ENCODE measurements at regions not wholly inside any gene's neighbourhood (a gene's known extent, or its start where the extent isn't known, plus 50 kb on each side); places are given as distances from the start of the nearest gene placed in this dataset.

DNA sequence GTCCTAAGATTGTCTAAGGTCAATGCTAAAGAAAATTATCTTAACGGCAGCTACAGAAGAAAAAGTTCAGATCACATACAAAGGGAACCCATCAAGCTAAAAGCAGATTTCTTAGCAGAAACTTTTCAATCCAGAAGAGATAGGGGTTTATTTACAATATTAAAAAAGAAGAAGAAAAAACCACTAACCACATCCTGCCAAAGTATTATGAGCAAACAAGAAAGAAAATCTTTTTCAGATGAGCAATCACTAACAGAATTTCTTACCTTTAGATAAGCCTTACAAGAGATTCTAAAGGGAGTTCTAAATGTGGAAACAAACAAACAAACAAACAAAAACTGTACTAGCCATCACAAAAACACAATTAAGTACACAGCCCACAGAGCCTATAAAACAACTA lies 1015.8 kb upstream of the EPHA6 start:
- Histone ChIP-seq H3K27me3 (ENCODE audit: low read length) (no peaks in the 10 kb centered on the region), H3K79me2 (ENCODE audit: insufficient read depth, low read length) (no peaks in the 10 kb centered on the region)

DNA sequence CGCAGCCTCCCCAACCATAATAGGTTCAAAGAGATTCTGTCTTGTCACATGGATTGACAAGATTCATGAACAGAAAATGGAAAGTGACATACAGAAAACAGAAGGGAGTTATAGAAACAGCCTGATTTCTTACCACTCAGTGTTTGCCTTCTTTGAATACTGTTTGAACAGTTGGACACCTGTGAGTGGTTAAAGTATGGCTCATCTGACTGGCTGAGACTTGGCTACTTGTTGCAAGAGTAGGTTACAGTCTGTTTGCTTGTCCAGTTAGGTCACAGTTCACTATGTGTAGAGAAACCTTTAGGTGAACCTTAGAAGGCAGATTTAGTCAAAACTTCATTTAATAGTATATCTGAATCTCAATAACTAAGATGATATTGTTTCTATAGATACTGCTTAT lies 1003.9 kb upstream of the EPHA6 start:
- Histone ChIP-seq H3K27me3 (ENCODE audit: low read length) (no peaks in the 10 kb centered on the region), H3K9me2 (replicated peaks; ENCODE audit: insufficient read depth, low read length) (no peaks in the 10 kb centered on the region), H3K4me2 (ENCODE audit: low read depth, low read length, poor library complexity, severe bottlenecking) (no peak overlapping the region), H3K79me2 (ENCODE audit: insufficient read depth, low read length) (no peaks in the 10 kb centered on the region), H3K9ac (ENCODE audit: low read length) (no peak overlapping the region), H3K4me3 (ENCODE audit: insufficient read depth, low read length, poor library complexity, severe bottlenecking) (no peak overlapping the region), H3F3A (ENCODE audit: insufficient read depth) (no peaks in the 10 kb centered on the region), H3K36me3 (ENCODE audit: low read length) (no peaks in the 10 kb centered on the region), H2AFZ (ENCODE audit: low read depth, low read length, severe bottlenecking) (no peak overlapping the region), H3K27ac (ENCODE audit: low read depth, low read length) (no peak overlapping the region), H3K9me3 (ENCODE audit: insufficient read depth, low read length) (no peaks in the 10 kb centered on the region), H4K20me1 (ENCODE audit: low read depth, low read length) (no peaks in the 10 kb centered on the region)
- no peak for TF ChIP-seq EZH2phosphoT487 (conservative IDR thresholded peaks at IDR 0.05; ENCODE audit: low read length)
- TF ChIP-seq, protein P1, sequence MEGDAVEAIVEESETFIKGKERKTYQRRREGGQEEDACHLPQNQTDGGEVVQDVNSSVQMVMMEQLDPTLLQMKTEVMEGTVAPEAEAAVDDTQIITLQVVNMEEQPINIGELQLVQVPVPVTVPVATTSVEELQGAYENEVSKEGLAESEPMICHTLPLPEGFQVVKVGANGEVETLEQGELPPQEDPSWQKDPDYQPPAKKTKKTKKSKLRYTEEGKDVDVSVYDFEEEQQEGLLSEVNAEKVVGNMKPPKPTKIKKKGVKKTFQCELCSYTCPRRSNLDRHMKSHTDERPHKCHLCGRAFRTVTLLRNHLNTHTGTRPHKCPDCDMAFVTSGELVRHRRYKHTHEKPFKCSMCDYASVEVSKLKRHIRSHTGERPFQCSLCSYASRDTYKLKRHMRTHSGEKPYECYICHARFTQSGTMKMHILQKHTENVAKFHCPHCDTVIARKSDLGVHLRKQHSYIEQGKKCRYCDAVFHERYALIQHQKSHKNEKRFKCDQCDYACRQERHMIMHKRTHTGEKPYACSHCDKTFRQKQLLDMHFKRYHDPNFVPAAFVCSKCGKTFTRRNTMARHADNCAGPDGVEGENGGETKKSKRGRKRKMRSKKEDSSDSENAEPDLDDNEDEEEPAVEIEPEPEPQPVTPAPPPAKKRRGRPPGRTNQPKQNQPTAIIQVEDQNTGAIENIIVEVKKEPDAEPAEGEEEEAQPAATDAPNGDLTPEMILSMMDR (IDR thresholded peaks at IDR 0.05; ENCODE audit: insufficient read depth, low read length, poor library complexity, severe bottlenecking), result no peak

More for the DNA sequence above, 1015.8 kb upstream of the EPHA6 start:
- no peaks in the 10 kb centered on the region for H4K20me1 ChIP-seq (ENCODE audit: low read depth, low read length)
- no peak overlapping the region for H3K27ac ChIP-seq (ENCODE audit: low read depth, low read length)
- H3F3A ChIP-seq (ENCODE audit: insufficient read depth), result no peaks in the 10 kb centered on the region
- H2AFZ ChIP-seq (ENCODE audit: low read depth, low read length, severe bottlenecking), result no peak overlapping the region
- H3K9ac ChIP-seq (ENCODE audit: low read length), result no peak overlapping the region
- no peaks in the 10 kb centered on the region for H3K9me2 ChIP-seq (replicated peaks; ENCODE audit: insufficient read depth, low read length)
- H3K36me3 ChIP-seq (ENCODE audit: low read length), result no peaks in the 10 kb centered on the region
- no peak overlapping the region for H3K4me3 ChIP-seq (ENCODE audit: insufficient read depth, low read length, poor library complexity, severe bottlenecking)
- peak overlapping the region; percentile 12 for H3K4me2 ChIP-seq (ENCODE audit: low read depth, low read length, poor library complexity, severe bottlenecking)
- no peaks in the 10 kb centered on the region for H3K9me3 ChIP-seq (ENCODE audit: insufficient read depth, low read length)
- TF ChIP-seq, protein P1 (IDR thresholded peaks at IDR 0.05; ENCODE audit: insufficient read depth, low read length, poor library complexity, severe bottlenecking), result no peak
- TF ChIP-seq EZH2phosphoT487 (conservative IDR thresholded peaks at IDR 0.05; ENCODE audit: low read length), result no peak

DNA sequence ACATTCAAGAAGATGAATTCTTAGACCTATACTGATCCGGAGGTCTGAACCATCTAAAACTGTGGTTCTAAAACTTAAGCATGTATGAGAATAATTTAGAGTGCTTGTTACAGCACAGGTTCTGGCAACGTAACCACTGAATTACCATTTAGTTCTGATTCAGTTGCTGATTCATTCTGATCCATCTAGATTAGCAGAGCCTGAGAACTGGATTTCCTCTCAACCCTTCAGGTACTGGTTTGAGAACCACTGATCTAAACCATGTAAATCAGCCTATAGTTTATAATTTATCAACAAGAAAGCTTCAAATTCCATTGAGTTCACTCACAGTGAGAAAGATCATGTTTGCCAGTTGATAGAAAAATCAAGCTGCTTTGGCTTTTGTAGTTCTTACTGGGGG lies 1001.1 kb upstream of the EPHA6 start:
- Histone ChIP-seq H3K36me3 (ENCODE audit: low read length) (no peaks in the 10 kb centered on the region), H3K79me2 (ENCODE audit: insufficient read depth, low read length) (no peaks in the 10 kb centered on the region), H3K9ac (ENCODE audit: low read length) (no peak overlapping the region), H3K27ac (ENCODE audit: low read depth, low read length) (no peak overlapping the region), H3K27me3 (ENCODE audit: low read length) (no peaks in the 10 kb centered on the region), H3K9me3 (ENCODE audit: insufficient read depth, low read length) (no peaks in the 10 kb centered on the region), H3F3A (ENCODE audit: insufficient read depth) (no peaks in the 10 kb centered on the region), H3K9me2 (replicated peaks; ENCODE audit: insufficient read depth, low read length) (no peaks in the 10 kb centered on the region), H4K20me1 (ENCODE audit: low read depth, low read length) (no peaks in the 10 kb centered on the region), H2AFZ (ENCODE audit: low read depth, low read length, severe bottlenecking) (no peak overlapping the region), H3K4me2 (ENCODE audit: low read depth, low read length, poor library complexity, severe bottlenecking) (no peak overlapping the region), H3K4me3 (ENCODE audit: insufficient read depth, low read length, poor library complexity, severe bottlenecking) (no peak overlapping the region)
- no peak for TF ChIP-seq EZH2phosphoT487 (conservative IDR thresholded peaks at IDR 0.05; ENCODE audit: low read length)
- TF ChIP-seq, protein P1 (IDR thresholded peaks at IDR 0.05; ENCODE audit: insufficient read depth, low read length, poor library complexity, severe bottlenecking), result no peak
